T-helper 17 cell (primary cell): ENCODE measurements at regions not wholly inside any gene's neighbourhood (a gene's known extent, or its start where the extent isn't known, plus 50 kb on each side); places are given as distances from the start of the nearest gene placed in this dataset.
"Not testable (repeated sequence)": the region's sequence is repeated elsewhere in the genome, so short reads cannot be mapped to it uniquely, and the experiment has no call there.

Experiments used
- ATAC-seq: fragments of 150-1000 bp; cut with Tn5 transposase; 2 replicates; pipeline ENCODE4 v1.10.0; 2021; ENCODE audit warnings: mild to moderate bottlenecking, moderate library complexity
- DNase-seq, 3 donors: peaks; one replicate each; pipeline versions ENCODE4 v3.0.0 to v3.0.0-alpha.2; 2020 to 2021
- H3K9me3 ChIP-seq: one replicate; pipeline ENCODE4 v1.7.0; 2013; ENCODE audit warnings: low read length, mild to moderate bottlenecking; ENCODE audit not compliant: control insufficient read depth, poor library complexity, severe bottlenecking
- H3K27ac Mint-ChIP-seq: one replicate; pipeline ENCODE4 v1.8.0; 2022; ENCODE audit warnings: mild to moderate bottlenecking, moderate library complexity, mixed read lengths
- H3K27me3 Mint-ChIP-seq: one replicate; pipeline ENCODE4 v1.8.0; 2022; ENCODE audit warnings: mixed read lengths
- H3K36me3 Mint-ChIP-seq: one replicate; pipeline ENCODE4 v1.8.0; 2022; ENCODE audit warnings: low read depth, mixed read lengths
- H3K4me1 Mint-ChIP-seq: one replicate; pipeline ENCODE4 v1.8.0; 2022; ENCODE audit warnings: mild to moderate bottlenecking, mixed read lengths
- H3K4me3 Mint-ChIP-seq: one replicate; pipeline ENCODE4 v1.8.0; 2022; ENCODE audit warnings: mild to moderate bottlenecking, moderate library complexity, mixed read lengths

- peaks cover 13% of the 10 kb centered on the region for H3K27me3 Mint-ChIP-seq
- no peaks in the 10 kb centered on the region for H3K4me1 Mint-ChIP-seq
- no peak overlapping the region for H3K27ac Mint-ChIP-seq
- H3K9me3 ChIP-seq = peaks cover 4% of the 10 kb centered on the region
- no peak overlapping the region for H3K4me3 Mint-ChIP-seq
- ATAC-seq (no peak), DNase-seq (no peak)
- no peaks in the 10 kb centered on the region for H3K36me3 Mint-ChIP-seq
These were observed 90.2 kb upstream of the SSTR4 start for GRCh38 chr20:22944936-22945335.

DNA sequence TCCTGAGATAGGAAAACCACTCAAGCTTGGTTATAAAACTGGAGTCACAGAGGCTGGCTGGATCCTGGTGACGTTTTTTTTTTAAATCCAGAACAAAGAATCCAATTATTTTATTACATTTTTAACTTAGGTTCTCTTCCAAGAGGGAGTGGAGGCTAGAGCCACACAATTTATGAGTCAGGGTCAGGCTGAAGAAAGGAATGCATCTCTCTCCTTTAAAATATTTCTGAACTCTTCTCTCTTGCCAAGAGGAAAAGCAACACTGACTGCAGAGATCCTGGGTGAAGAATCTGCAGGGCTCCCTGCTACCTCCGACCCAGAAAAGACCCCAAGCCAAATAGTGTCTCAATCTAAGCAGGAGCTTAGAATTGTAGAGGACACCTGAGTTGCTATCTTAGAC, 88.5 kb upstream of the SSTR4 start:
- Mint-ChIP-seq H3K36me3 (no peaks in the 10 kb centered on the region), H3K4me1 (no peaks in the 10 kb centered on the region), H3K27ac (no peak overlapping the region), H3K4me3 (no peak overlapping the region), H3K27me3 (peaks cover 13% of the 10 kb centered on the region)
- no peak for DNase-seq
- no peak for ATAC-seq
- no peaks in the 10 kb centered on the region for H3K9me3 ChIP-seq

- ATAC-seq = no peak
These were observed 85.6 kb upstream of the SSTR4 start for GRCh38 chr20:22949331-22950109.

DNA sequence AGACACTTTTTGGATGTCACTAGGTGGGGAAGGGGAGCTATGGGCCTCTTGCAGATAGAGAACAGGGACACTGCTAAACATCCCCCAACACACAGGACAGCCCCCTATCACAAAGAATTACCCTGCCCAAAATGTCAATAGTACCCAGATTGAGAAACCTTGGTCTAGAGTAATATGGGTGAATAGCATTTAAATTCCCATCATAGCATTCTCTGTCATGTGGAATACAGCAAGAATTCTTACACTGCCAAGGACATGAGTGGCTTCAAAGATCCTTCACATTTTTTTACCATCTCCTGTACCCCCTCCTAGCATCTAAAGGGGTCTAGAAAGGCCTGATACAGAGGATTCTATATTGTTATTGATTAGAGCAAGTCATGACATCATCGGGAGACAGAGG, 83.1 kb upstream of the SSTR4 start:
- Mint-ChIP-seq H3K36me3 (no peaks in the 10 kb centered on the region), H3K4me3 (no peak overlapping the region), H3K27ac (no peak overlapping the region), H3K4me1 (no peaks in the 10 kb centered on the region), H3K27me3 (no peaks in the 10 kb centered on the region)
- no peak for DNase-seq
- ATAC-seq = no peak
- H3K9me3 ChIP-seq = no peaks in the 10 kb centered on the region

More at GRCh38 chr20:22949331-22950109, 85.6 kb upstream of the SSTR4 start:
- no peaks in the 10 kb centered on the region for H3K9me3 ChIP-seq
- Mint-ChIP-seq H3K4me1 (no peaks in the 10 kb centered on the region), H3K36me3 (no peaks in the 10 kb centered on the region), H3K27ac (no peak overlapping the region), H3K27me3 (peaks cover 13% of the 10 kb centered on the region), H3K4me3 (no peak overlapping the region)
- DNase-seq = no peak

DNA sequence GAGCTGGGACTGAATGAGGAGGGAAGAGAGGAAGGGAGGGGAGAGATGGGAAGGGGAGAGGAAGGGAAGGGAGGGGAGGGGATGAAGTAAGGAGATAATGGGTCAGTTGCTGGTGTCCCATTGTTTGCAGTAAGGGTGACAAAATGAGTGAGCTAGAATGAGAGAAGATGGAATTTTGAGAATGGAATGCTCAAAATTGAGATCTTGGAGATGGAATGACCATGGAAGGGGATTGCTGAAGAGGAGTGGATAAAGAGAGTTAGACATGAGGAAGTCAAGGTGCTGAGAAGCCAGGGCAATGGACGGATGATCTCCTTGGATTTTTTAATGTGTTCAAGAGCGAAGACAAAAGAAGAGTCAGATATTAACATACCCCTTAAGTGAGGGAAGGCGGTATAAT, 80.5 kb upstream of the SSTR4 start:
- DNase-seq = no peak
- no peaks in the 10 kb centered on the region for H3K9me3 ChIP-seq
- Mint-ChIP-seq H3K36me3 (no peaks in the 10 kb centered on the region), H3K4me1 (no peaks in the 10 kb centered on the region), H3K27me3 (no peaks in the 10 kb centered on the region), H3K4me3 (no peak overlapping the region), H3K27ac (no peak overlapping the region)
- ATAC-seq = no peak

DNA sequence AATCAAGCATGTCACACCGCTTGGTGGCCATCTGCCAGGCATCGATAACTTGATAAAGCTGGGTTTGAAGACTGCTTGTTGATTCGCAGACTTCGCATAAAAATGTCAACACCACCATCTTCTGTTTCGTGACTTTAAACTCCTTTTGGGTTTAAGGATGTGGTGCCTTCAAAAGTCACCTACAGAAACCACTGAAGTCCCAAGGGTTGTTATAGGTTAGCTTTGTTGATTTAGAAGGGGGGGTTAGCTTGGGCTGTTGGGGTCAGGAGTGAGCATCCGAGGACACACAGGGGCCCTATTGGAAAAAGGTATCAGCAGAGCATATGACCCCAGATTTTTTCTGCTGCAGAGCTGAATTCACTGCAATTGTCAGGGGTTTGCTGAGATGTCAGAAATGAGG, 76.7 kb upstream of the SSTR4 start:
- H3K4me1 Mint-ChIP-seq = no peaks in the 10 kb centered on the region
- H3K36me3 Mint-ChIP-seq = no peaks in the 10 kb centered on the region
- no peaks in the 10 kb centered on the region for H3K9me3 ChIP-seq
- no peak overlapping the region for H3K27ac Mint-ChIP-seq
- ATAC-seq = no peak
- no peak overlapping the region for H3K4me3 Mint-ChIP-seq
- no peaks in the 10 kb centered on the region for H3K27me3 Mint-ChIP-seq
- no peak for DNase-seq

GRCh38 chr20:22962567-22963439, 72.3 kb upstream of the SSTR4 start:
- no peaks in the 10 kb centered on the region for H3K4me1 Mint-ChIP-seq
- no peak overlapping the region for H3K27ac Mint-ChIP-seq
- DNase-seq (no peak), ATAC-seq (no peak)
- no peak overlapping the region for H3K4me3 Mint-ChIP-seq
- peaks cover 11% of the 10 kb centered on the region for H3K27me3 Mint-ChIP-seq
- H3K36me3 Mint-ChIP-seq = no peaks in the 10 kb centered on the region
- no peaks in the 10 kb centered on the region for H3K9me3 ChIP-seq

- ATAC-seq (no peak), DNase-seq (no peak)
- H3K4me1 Mint-ChIP-seq = no peaks in the 10 kb centered on the region
- no peaks in the 10 kb centered on the region for H3K36me3 Mint-ChIP-seq
- no peak overlapping the region for H3K27ac Mint-ChIP-seq
- H3K4me3 Mint-ChIP-seq = no peak overlapping the region
- peaks cover 11% of the 10 kb centered on the region for H3K27me3 Mint-ChIP-seq
- no peaks in the 10 kb centered on the region for H3K9me3 ChIP-seq
These were observed 71.5 kb upstream of the SSTR4 start for GRCh38 chr20:22963581-22963980.

DNA sequence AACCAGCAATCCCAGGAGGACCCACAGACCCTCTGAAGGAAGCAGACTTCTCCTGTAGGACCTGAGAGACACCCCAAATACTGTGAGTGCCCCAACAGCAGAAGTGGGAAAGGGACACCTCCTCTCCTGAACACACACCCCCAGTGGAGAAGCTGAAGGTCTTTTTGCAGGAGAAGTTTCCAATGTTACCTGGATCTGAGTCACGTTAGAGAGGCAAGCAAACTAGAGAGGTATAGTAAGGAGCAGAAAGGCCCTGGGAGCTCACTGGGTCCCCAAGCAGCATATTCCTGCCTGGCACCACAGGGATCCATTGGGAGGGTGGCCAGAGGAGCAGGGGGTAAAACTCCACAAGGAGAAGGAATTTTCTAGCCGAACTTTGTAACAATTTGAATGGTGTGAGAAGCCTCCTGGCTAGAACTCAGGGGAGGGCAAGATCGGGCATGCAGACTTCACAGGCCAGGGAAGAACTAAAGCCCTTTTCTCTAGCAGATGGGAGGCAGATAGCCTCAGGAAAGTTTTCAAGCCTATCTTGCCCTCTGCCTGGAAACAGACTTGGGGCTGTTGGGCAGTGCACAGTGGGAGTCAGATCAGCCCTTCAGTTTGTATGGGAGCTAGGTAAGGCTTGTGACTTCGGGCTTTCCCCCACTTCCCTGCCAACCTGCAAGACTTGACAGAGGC, 68.2 kb upstream of the SSTR4 start:
- no peak for DNase-seq

GRCh38 chr20:22967706-22968105, 67.4 kb upstream of the SSTR4 start:
- H3K9me3 ChIP-seq, H3K27ac Mint-ChIP-seq, DNase-seq, ATAC-seq, H3K36me3 Mint-ChIP-seq, H3K4me1 Mint-ChIP-seq, H3K4me3 Mint-ChIP-seq: not testable (repeated sequence)
- peaks cover 11% of the 10 kb centered on the region for H3K27me3 Mint-ChIP-seq

More for the DNA sequence above, 68.2 kb upstream of the SSTR4 start:
- Mint-ChIP-seq H3K4me3 (no peak overlapping the region), H3K4me1 (no peaks in the 10 kb centered on the region), H3K36me3 (no peaks in the 10 kb centered on the region), H3K27ac (no peak overlapping the region), H3K27me3 (peaks cover 11% of the 10 kb centered on the region)
- ATAC-seq = no peak
- H3K9me3 ChIP-seq = no peaks in the 10 kb centered on the region

DNA sequence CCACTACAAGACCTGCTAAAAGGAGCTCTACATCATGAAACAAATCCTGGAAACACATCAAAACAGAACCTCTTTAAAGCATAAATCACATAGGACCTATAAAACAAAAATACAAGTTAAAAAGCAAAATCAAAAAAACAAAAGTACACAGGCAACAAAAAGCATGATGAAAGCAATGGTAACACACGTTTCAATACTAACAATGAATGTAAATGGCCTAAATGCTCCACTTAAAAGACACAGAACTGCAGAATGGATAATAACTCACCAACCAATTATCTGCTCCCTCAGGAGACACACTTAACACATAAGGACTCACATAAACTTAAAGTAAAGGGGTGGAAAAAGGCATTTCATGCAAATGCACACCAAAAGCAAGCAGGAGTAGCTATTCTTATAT, 66.1 kb upstream of the SSTR4 start:
- ATAC-seq, DNase-seq, H3K9me3 ChIP-seq, H3K27ac Mint-ChIP-seq, H3K4me1 Mint-ChIP-seq, H3K4me3 Mint-ChIP-seq, H3K36me3 Mint-ChIP-seq: not testable (repeated sequence)
- H3K27me3 Mint-ChIP-seq = peaks cover 11% of the 10 kb centered on the region

DNA sequence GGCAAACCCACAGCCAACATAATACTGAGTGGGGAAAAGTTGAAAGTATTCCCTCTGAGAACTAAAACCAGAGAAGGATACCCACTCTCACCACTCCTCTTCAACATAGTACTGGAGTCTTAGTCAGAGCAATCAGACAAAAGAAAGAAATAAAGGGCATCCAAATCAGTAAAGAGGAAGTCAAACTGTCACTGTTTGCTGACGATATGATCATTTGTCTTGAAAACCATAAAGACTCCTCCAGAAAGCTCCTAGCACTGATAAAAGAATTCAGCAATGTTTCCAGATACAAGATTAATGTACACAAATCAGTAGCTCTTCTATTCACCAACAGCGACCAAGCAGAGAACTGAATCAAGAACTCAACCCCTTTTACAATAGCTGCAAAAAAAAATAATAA, 64.0 kb upstream of the SSTR4 start:
- not testable (repeated sequence) for H3K4me3 Mint-ChIP-seq

DNA sequence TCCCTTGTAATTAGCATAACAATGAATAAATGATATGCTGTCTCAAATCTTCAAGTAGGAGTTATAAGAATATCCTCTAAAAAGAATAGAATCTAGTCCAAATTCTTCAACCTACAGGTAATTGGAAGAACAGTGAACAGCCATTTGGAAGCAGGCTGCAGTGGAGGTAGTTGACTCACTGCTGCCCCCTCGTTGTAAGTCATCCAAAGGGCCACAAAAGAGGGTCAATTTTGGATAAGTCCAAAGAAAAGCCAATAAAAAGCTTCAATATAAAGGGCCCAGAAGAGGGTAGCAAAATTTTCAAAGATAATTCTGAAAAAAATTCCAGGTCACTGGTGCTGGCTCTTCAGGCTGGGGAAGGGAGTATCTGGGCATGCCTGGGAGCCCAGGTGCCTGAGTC, 60.8 kb upstream of the SSTR4 start:
- Mint-ChIP-seq H3K27me3 (no peaks in the 10 kb centered on the region), H3K4me3 (no peak overlapping the region), H3K4me1 (no peaks in the 10 kb centered on the region), H3K36me3 (no peaks in the 10 kb centered on the region), H3K27ac (no peak overlapping the region)
- ATAC-seq (no peak), DNase-seq (no peak)
- no peaks in the 10 kb centered on the region for H3K9me3 ChIP-seq

More for the DNA sequence above, 64.0 kb upstream of the SSTR4 start:
- ATAC-seq, H3K36me3 Mint-ChIP-seq, H3K27me3 Mint-ChIP-seq, H3K27ac Mint-ChIP-seq, H3K9me3 ChIP-seq, H3K4me1 Mint-ChIP-seq, DNase-seq: not testable (repeated sequence)
